Activated CD8-positive, alpha-beta T cell treated with anti-CD3 and anti-CD28 coated beads for 36 hours (primary cell): ENCODE measurements at regions not wholly inside any gene's neighbourhood (a gene's known extent, or its start where the extent isn't known, plus 50 kb on each side); places are given as distances from the start of the nearest gene placed in this dataset.

Experiments
- ATAC-seq: fragments of 200-7000 bp; cut with Tn5 transposase; one replicate; pipeline ENCODE4 v1.10.0; 2021; ENCODE audit warnings: mild to moderate bottlenecking, moderate library complexity
- CTCF ChIA-PET: fragments of 350-600 bp; sonication (Branson Sonifier 250); formaldehyde crosslinking; loops from one replicate; lab custom pipeline; 2021; ENCODE audit warnings: antibody characterized with exemption; lab: Charles Lee
- POLR2A ChIA-PET: fragments of 350-600 bp; sonication (Branson Sonifier 250); formaldehyde crosslinking; loops from one replicate; lab custom pipeline; 2021; ENCODE audit warnings: antibody characterized with exemption; lab: Charles Lee
- DNase-seq: peaks from one replicate; pipeline ENCODE4 v3.0.0-alpha.2; 2020
- H3K27ac Mint-ChIP-seq: one replicate; pipeline ENCODE4 v1.8.0; 2021; ENCODE audit warnings: mild to moderate bottlenecking, mixed read lengths
- H3K27me3 Mint-ChIP-seq: one replicate; pipeline ENCODE4 v1.8.0; 2021; ENCODE audit warnings: mixed read lengths
- H3K36me3 Mint-ChIP-seq: one replicate; pipeline ENCODE4 v1.8.0; 2021; ENCODE audit warnings: low read depth, mixed read lengths
- H3K4me1 Mint-ChIP-seq: one replicate; pipeline ENCODE4 v1.8.0; 2021; ENCODE audit warnings: low read depth, mixed read lengths
- H3K4me3 Mint-ChIP-seq: one replicate; pipeline ENCODE4 v1.8.0; 2021; ENCODE audit warnings: mild to moderate bottlenecking, moderate library complexity, mixed read lengths
- H3K9me3 Mint-ChIP-seq: one replicate; pipeline ENCODE4 v1.8.0; 2021; ENCODE audit warnings: mixed read lengths
- intact Hi-C: fragments of 100-400 bp; cut with micrococcal nuclease; formaldehyde crosslinking; loops from one replicate; pipeline ENCODE4 v1.10.0; 2022
- TF ChIP-seq, protein P1 (sequence below): fragments of 200-600 bp; IDR thresholded peaks from one replicate; pipeline ENCODE4 v1.8.0; 2022; ENCODE audit warnings: antibody characterized with exemption, mild to moderate bottlenecking

DNA sequence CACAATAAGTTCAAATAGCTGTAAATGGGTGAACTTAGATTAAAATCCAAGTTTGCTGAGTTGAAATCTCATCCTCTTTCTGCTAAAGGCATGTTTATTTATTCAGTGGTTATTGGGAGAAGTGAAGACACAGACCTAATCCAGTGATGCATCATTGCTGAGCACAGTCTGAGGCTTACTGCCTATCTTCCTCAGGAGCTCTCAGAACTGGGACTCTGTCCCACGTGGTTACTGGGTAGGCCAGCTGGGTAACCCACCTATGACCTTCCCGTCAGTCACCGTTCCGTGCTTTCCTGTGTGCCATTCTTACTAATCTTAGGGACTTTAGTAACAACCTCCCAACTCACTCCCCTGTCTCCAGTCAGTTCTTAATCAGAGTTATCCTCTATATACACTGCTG lies 226.8 kb upstream of the ATP10B start:
- no peaks in the 10 kb centered on the region for H3K4me1 Mint-ChIP-seq
- no peaks in the 10 kb centered on the region for H3K36me3 Mint-ChIP-seq

DNA sequence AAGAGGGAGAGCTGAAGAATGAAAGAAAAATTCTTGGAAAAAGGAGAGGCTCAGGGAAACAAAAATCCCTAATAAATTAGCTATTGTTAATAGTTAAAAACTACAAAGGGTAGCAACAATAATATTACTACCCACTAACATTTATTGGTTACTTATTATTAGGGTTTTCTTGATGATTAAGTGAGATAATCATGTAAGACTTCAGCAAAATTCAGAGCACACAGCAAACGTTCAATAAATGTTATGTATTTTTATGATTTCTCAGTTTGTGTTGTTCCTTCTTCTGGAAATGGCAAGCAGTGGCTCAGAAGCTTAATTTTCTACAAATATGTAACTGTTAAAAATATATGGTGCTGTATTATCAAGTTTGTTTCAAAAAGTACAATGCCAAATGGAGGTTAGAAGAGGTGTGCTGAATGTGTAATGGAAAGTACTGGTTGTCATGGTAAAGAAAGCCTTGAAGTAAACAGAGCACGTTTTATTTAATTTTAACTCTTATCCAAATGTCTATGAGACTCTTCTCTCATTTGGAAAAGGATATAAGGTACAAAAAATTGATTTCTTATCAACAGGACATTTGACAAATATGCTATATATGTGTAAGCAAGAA lies 226.0 kb upstream of the ATP10B start:
- POLR2A ChIA-PET, result no interaction called here
- Mint-ChIP-seq H3K36me3 (no peaks in the 10 kb centered on the region), H3K27me3 (no peaks in the 10 kb centered on the region), H3K4me1 (no peaks in the 10 kb centered on the region), H3K4me3 (no peak overlapping the region), H3K27ac (no peak overlapping the region), H3K9me3 (peaks cover 2% of the 10 kb centered on the region)
- ATAC-seq (no peak), DNase-seq (no peak)
- intact Hi-C loops, result no loop called here
- TF ChIP-seq, protein P1, sequence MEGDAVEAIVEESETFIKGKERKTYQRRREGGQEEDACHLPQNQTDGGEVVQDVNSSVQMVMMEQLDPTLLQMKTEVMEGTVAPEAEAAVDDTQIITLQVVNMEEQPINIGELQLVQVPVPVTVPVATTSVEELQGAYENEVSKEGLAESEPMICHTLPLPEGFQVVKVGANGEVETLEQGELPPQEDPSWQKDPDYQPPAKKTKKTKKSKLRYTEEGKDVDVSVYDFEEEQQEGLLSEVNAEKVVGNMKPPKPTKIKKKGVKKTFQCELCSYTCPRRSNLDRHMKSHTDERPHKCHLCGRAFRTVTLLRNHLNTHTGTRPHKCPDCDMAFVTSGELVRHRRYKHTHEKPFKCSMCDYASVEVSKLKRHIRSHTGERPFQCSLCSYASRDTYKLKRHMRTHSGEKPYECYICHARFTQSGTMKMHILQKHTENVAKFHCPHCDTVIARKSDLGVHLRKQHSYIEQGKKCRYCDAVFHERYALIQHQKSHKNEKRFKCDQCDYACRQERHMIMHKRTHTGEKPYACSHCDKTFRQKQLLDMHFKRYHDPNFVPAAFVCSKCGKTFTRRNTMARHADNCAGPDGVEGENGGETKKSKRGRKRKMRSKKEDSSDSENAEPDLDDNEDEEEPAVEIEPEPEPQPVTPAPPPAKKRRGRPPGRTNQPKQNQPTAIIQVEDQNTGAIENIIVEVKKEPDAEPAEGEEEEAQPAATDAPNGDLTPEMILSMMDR, result no peak
- CTCF ChIA-PET, result no interaction called here

More for the DNA sequence above, 226.8 kb upstream of the ATP10B start:
- TF ChIP-seq, protein P1, result no peak
- intact Hi-C loops, result no loop called here
- Mint-ChIP-seq H3K27ac (no peak overlapping the region), H3K4me3 (no peak overlapping the region), H3K27me3 (no peaks in the 10 kb centered on the region), H3K9me3 (peaks cover 2% of the 10 kb centered on the region)
- POLR2A ChIA-PET, result no interaction called here
- ATAC-seq, result no peak
- CTCF ChIA-PET, result no interaction called here
- DNase-seq, result no peak

DNA sequence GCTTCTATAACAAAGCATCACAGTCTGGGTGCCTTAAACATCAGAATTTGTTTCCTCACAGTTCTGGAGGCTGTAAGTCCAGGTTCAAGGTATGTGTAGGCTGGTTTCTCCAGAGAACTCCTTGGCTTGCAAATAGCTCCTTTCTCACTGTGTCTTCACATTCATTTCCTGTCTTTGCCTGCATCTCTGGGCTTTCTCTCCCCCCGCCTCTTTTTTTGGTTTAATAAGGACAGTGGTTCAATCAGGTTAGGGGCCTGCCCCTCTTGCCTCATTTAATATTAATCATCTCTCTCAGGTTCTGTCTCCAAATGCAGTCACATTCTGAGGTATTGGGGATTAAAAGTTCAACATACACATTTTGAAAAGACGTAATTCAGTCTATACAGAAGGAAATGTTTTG lies 225.5 kb upstream of the ATP10B start:
- ATAC-seq, result no peak
- no peaks in the 10 kb centered on the region for H3K27me3 Mint-ChIP-seq
- no peak for DNase-seq
- intact Hi-C loops, result no loop called here
- ChIA-PET CTCF (no interaction called here), POLR2A (no interaction called here)
- H3K36me3 Mint-ChIP-seq, result no peaks in the 10 kb centered on the region
- H3K27ac Mint-ChIP-seq, result no peak overlapping the region
- H3K9me3 Mint-ChIP-seq, result peaks cover 2% of the 10 kb centered on the region
- H3K4me3 Mint-ChIP-seq, result no peak overlapping the region
- TF ChIP-seq, protein P1, result no peak
- no peaks in the 10 kb centered on the region for H3K4me1 Mint-ChIP-seq

DNA sequence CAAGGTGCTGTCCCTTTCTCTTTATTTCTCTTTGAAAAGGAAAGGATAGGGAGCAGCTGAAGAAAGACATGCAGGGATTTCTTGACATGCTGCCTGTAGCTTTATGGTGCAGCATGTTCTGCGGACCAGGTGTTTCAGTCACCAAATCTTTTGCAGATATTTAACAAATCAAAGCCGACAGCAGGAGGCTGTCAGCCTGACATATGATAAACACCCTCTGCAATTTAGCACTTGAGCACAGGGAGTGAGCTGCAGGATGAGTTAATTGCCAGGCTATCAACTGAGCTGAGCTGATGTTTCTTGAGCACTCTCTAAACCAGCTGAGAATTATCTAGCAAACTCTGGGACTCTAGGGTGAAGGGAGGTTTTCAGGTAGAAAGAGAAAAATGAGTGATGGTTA lies 212.8 kb upstream of the ATP10B start:
- H3K27me3 Mint-ChIP-seq, result peaks cover 3% of the 10 kb centered on the region
- no peak for ATAC-seq
- ChIA-PET POLR2A (no interaction called here), CTCF (no interaction called here)
- no peaks in the 10 kb centered on the region for H3K4me1 Mint-ChIP-seq
- no peak overlapping the region for H3K27ac Mint-ChIP-seq
- H3K36me3 Mint-ChIP-seq, result no peaks in the 10 kb centered on the region
- DNase-seq, result no peak
- TF ChIP-seq, protein P1, result no peak
- H3K9me3 Mint-ChIP-seq, result no peaks in the 10 kb centered on the region
- H3K4me3 Mint-ChIP-seq, result no peak overlapping the region
- intact Hi-C loops, result no loop called here

DNA sequence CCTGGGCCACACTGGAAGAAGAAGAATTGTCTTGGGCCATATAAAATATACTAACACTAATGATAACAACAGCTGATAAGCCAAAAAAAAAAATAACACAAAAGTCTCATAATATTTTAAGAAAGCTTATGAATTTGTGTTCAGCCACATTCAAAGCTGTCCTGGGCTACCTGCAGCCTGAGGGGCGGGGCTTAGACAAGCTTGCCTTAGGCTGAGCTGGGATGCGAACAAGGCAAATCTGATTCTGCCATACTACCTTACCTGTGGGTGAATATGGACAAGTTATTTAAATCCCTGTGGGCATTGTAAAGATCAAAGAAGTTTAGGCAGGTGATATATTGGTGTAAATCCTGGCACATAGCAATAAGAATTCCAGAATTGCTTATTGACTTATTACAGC lies 212.3 kb upstream of the ATP10B start:
- CTCF ChIA-PET, result no interaction called here
- Mint-ChIP-seq H3K4me1 (no peaks in the 10 kb centered on the region), H3K27me3 (peaks cover 3% of the 10 kb centered on the region), H3K27ac (no peak overlapping the region), H3K4me3 (no peak overlapping the region), H3K9me3 (no peaks in the 10 kb centered on the region), H3K36me3 (no peaks in the 10 kb centered on the region)
- ATAC-seq (no peak), DNase-seq (no peak)
- TF ChIP-seq, protein P1, result no peak
- POLR2A ChIA-PET, result no interaction called here
- intact Hi-C loops, result no loop called here
